Dermis blood vessel endothelial cell (primary cell): ENCODE measurements at regions not wholly inside any gene's neighbourhood (a gene's known extent, or its start where the extent isn't known, plus 50 kb on each side); places are given as distances from the start of the nearest gene placed in this dataset.
A peak's percentile ranks its signal among the peaks of the same experiment; 100 is the strongest.
"Not testable (repeated sequence)": the region's sequence is repeated elsewhere in the genome, so short reads cannot be mapped to it uniquely, and the experiment has no call there.

Experiments used
- DNase-seq: peaks from one replicate; pipeline ENCODE4 v3.0.0; 2010

GRCh38 chr13:109702030-109702597, 84.3 kb downstream of the IRS2 start:
- DNase-seq, result not testable (repeated sequence)

- peak; percentile 58 for DNase-seq
These were observed 86.2 kb downstream of the IRS2 start for GRCh38 chr13:109700176-109700575.

DNA sequence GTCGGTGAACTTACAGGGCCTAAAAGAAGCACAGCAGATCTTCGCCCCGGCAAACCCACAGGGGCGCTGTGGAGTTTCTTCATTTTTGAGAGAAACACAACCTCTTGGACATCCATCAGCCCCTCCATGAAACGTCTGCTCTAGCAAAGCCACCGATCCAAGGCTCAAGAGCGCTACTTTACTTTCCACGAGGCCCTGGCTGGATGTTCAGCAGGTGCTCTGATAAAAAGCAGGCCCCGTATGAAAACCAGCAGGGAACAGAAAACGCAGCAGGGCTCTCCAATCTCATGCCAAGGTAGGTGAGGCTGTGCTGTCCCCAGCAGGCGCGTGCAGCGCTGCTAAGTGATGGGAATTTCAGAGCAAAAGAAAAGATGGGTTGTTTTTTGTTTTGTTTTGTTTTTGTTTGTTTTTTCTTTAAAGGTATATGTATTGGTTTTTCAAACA, 86.7 kb downstream of the IRS2 start:
- no peak for DNase-seq

GRCh38 chr13:109698779-109699178, 87.6 kb downstream of the IRS2 start:
- no peak for DNase-seq

- DNase-seq, result no peak
These were observed 88.4 kb downstream of the IRS2 start for GRCh38 chr13:109697936-109698335.

GRCh38 chr13:109695402-109696190, 90.8 kb downstream of the IRS2 start:
- DNase-seq, result no peak

DNA sequence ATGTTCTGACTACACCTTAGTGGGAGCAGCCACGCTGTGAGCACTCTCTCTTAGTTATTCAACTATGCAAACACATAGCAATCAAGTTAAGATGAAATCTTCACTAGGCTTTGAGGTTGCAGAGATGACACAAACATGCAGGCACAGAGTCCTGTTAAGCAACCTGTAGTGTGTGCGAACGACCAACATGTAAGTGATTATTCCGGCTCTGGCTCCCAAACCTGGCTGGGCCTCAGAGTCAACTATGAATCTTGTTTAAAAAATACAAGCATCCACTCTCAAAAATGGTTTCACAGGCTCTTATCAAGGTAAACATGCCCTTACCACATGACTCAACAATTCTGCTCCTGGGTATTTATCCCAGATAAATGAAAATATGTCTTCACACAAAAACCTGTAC, 91.4 kb downstream of the IRS2 start:
- no peak for DNase-seq

DNA sequence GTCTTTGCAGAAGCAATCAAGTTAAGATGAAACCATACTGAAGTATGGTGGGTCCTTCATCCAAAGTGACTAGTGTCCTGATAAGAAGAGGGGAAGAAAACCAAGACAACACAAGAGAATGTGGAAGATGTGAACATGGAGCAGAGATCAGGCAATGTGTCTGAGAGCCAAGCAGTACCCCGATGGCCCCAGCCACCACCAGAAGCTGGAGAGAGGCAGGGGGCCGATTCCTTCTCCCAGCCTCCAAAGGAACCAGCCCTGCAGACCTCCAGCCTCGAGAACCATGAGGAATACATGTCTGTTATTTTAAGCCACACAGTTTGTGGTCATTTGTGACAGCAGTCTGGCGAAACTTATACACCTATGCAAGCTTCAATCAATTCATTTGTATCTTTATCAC, 93.2 kb downstream of the IRS2 start:
- DNase-seq, result no peak

DNA sequence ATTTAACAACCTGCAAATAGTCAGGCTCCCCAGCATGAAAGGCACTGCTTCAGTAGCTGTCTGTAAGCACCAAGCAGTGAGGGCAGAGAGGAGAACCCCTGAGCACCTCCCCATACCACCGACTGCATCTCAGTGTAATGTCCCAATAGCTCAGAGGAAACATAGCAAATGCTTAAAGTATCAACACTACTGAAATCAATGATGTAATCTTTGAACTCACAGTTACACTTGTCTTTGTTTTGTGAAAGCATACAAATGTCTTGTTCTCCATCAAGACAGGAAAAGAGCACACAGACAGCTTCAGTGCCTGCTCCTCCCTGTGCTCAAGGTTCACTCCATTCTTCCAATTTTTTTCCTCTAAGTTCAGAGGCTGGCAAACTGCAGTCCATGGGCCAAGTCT, 94.7 kb downstream of the IRS2 start:
- no peak for DNase-seq

DNA sequence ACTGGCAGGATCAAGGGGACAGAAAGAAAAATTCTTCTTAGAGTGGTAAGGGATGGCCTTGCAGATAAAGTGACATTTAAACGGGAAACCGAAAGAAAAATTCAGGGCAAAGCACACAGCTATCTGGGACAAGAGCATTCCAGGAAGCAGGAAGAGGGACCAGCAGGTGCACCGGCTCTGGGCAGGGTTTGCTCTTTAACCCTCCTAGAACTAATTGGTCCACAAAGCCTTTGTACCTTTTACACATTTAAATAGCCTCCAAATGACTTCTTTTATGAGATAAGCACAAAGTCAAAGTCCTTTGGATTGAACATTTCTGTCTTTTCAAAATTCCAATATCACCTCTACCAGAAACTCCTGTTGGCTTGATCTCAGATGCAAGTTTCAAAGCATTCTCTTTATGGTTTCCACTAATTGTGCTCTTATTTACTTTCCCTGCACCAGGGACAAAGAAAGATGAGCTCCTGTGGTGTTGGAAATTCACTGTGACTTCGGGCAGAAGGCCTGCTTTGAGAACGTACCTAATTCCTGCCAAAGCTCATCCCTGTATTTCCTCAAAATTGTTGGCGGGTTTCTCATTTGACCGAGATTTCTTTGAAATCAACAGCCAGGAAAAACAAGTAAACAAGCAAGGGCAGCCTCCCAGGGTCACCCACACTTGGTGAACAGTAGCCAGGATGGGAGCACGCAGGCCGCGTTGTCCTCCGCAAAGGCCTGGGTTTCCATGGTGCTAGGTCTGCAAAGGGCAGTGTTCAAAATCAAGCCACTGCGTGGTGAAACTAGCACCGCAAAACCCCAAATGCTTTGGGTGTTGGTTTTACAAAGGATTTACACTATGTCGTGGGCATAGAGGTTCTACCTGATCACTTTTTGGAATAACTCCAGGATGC, 98.6 kb downstream of the IRS2 start:
- DNase-seq, result no peak

DNA sequence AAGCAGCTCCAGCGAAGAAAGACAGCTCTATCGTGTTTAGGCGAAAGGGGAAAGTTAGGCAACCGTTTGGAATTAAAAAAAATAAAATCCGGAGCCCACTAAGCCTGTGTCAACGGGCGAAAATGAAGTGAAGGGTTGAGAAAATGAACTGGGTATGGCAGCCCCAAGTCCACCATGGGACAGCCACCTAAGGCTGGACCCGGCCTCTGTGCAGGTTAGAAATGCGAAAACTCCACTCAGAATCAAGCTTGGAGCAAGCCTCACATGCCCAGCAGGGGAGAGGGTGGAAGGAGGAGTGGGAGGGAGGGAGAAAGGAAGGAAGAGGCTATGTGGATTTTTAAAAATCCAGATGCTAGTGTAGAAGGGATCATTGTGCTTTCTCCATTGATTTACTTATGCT, 101.2 kb downstream of the IRS2 start:
- DNase-seq, result no peak

DNA sequence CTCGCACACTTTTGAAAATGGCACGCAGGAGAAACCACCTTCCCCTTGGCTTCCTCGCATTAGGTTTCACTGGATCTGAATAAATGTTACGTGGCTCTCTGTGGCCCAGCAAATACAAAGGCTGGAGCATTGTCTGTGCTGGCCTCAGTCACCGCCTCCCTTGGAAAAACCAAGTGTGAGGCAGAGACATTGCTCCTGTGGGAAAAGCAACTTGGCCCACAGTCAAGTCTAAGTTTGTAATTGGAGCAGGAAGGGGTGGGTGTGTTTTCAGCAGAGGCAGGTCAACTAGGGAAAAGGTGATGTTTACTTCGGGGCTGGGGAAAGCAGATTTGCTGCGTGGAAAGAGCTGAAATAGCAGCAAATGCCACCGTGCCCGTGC, 101.6 kb downstream of the IRS2 start:
- DNase-seq, result no peak

DNA sequence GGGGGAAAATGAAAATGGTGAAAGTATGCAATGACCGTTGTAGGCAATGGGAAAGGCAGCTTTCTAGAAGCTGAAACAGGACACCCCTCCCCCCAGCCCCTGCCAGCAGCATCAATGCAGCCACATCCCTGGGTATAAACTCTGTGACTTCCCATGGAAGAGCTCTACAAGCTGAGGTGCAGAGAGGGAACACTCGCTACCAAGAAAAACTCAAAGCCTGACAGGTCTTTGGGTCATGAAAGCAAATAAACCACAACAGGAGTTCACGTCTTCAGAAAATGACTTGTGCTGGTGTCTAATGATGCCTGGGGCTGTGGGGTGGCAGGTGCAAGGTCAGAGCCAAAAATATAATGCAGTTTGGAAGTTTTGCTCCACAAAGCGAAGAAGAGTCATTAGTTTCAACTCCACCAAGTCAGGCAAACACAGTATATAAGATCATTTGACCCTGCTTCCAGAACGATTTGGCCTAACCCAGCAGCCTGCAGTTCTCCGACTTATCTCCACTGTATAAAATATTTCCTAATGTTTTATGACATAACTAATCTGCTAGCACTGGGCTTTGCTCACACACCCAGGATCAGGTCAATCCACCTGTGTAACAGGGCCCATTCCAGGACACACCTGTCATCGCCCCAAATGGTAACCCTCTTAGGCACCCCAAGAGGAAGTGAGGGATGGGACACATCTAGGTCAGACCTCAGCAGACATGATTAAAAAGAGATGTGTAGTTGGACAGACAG, 102.1 kb downstream of the IRS2 start:
- no peak for DNase-seq

DNA sequence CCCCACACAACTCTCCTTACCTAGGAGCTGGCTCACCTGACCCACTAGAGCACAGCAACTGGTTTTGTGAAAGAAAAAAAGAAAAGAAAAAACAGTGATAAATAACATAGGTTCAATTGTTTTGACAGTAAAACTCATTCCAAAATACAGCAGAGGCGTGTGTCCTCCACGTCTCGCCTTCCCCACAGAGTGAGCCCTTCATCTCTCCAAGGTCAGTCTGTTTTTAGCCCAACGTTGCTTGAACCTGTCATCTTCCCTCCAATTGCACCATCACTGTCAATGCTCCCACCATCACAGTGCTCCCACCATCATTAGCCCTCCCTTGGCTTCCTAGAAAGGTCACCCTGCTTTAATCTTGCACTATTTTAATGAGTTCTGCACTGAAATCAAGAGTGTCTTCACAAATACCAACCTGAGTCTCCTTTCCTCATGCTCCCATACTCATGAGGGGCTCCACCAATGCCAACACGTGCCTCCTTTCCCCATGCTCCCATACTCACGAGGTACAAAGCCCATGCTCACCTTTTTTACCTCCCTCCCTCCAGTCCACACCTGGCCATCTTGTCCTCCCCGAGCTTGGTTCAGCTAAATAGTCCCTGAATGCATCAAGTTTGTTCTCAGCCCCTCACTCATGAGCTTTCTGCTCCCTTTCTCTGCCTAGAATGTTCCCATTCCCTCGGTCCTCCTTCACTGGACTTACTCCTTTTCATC, 103.7 kb downstream of the IRS2 start:
- no peak for DNase-seq

- no peak for DNase-seq
These were observed 105.5 kb downstream of the IRS2 start for GRCh38 chr13:109680930-109681329.

DNA sequence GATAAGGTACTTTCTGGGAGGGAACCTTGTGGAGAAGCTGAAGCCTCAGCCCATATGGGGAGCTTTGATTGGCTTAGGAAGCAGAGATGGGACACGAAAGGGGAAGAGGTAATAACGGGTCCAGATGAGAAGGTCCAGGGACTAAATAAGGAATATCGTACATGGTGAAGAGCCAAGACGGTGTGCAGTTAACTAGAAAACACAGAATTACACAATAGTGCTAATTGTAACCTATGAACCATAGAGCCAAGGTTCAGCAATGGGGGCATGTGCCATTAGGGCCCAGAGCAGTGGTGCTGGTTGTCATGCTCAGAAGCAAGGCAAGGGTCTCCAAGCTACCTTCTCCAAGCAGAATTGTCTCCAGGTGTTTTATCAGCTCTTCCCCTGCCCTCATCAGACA, 106.1 kb downstream of the IRS2 start:
- no peak for DNase-seq

GRCh38 chr13:109678459-109678858, 107.9 kb downstream of the IRS2 start:
- no peak for DNase-seq

GRCh38 chr13:109677206-109677605, 109.2 kb downstream of the IRS2 start:
- DNase-seq, result no peak

DNA sequence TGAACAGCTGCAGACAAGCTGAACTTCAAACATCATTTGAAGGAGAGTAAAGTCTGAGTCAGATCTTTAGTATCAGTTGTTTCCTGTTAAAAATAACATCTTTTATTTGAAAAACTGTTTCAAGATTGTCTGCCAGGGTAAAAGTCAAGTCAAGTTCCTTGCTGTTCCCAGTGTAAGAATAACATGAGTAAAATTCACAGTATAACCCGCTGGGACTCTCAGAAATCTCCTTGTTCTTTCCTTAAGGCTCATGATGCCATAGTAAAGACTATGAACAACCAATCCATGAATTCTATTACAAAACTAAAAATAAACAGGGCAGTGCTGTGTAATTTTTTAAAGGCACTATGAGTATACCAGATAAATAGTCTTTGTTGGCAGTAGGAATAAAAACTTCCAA, 112.9 kb downstream of the IRS2 start:
- no peak for DNase-seq

GRCh38 chr13:109672545-109672944, 113.8 kb downstream of the IRS2 start:
- DNase-seq, result no peak

DNA sequence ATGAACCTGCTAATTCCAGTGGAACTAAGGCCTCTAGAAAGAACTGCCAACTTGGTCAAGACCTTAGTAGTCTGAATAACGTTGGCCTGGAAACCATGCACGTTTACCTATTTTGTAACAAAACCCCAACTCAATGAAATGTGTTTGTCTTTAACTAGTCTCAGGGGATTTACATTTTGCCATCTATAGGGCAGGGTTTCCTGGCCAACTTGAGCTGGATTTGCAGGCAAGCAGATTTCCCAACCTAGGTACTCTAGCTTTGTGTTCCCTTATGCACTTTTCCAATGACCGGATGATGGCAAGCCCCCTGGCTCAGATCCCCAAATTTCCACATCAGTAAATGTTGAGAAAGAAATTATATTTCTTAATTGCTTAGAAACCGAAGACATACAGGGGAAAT, 114.5 kb downstream of the IRS2 start:
- DNase-seq, result no peak

- DNase-seq, result no peak
These were observed 115.6 kb downstream of the IRS2 start for GRCh38 chr13:109670776-109671175.
